ENCODE measurements at regions not wholly inside any gene's neighbourhood (a gene's known extent, or its start where the extent isn't known, plus 50 kb on each side); places are given as distances from the start of the nearest gene placed in this dataset.

DNA sequence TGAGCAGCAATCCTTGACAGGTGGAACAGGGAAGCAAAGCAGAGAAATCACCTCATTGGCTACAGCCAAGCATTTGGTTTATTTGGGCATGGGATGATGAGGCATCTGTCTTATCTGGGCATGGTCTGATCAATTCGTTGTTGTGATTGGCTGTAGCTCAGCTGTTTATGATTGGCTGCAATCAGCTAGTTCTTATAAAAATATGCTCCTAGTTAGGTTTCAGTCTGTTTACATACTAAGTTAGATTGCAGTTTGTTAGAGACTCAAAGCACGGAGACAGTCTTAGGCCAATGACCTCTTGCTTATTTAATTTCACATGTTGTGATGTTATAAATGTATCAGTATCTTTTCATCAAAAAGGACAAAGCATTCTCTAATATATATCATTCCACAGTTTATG is 312.0 kb downstream of the PDGFC start:
- DNase-seq (ENCODE audit: low spot score) = no peak
- no peak for ATAC-seq (ENCODE audit: insufficient number of reproducible peaks, low FRiP score, low read depth)
- Histone ChIP-seq H3K27ac (no peak overlapping the region), H3K36me3 (no peaks in the 10 kb centered on the region), H3K4me1 (ENCODE audit: control insufficient read depth in 1 of 2, low read depth in 2 of 2) (no peaks in the 10 kb centered on the region), H3K9me3 (no peaks in the 10 kb centered on the region), H3K4me3 (no peak overlapping the region), H3K27me3 (replicated peaks; ENCODE audit: insufficient read depth) (no peaks in the 10 kb centered on the region)
- TF ChIP-seq, protein P1, sequence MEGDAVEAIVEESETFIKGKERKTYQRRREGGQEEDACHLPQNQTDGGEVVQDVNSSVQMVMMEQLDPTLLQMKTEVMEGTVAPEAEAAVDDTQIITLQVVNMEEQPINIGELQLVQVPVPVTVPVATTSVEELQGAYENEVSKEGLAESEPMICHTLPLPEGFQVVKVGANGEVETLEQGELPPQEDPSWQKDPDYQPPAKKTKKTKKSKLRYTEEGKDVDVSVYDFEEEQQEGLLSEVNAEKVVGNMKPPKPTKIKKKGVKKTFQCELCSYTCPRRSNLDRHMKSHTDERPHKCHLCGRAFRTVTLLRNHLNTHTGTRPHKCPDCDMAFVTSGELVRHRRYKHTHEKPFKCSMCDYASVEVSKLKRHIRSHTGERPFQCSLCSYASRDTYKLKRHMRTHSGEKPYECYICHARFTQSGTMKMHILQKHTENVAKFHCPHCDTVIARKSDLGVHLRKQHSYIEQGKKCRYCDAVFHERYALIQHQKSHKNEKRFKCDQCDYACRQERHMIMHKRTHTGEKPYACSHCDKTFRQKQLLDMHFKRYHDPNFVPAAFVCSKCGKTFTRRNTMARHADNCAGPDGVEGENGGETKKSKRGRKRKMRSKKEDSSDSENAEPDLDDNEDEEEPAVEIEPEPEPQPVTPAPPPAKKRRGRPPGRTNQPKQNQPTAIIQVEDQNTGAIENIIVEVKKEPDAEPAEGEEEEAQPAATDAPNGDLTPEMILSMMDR (IDR thresholded peaks at IDR 0.05) = no peak

DNA sequence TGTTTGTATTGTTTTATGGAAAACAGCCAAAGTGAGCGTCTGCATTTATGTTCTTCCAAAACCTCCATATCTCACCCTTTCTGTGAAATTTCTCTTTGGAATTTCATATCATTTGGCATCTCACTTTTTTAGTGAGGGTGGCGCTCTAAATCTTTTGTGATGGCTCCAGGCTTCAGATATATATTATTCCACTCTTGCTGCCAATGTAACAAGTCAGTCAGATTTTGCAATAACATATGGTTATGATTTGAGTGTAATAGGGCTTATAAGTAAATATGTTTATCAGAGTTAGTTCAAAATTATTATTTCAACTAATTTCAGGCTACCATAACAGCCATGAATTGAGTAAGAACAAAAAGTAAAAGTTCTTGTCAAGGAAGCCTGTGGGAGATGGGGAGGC is 314.7 kb downstream of the PDGFC start:
- H3K4me3 ChIP-seq = no peak overlapping the region
- DNase-seq (ENCODE audit: low spot score) (no peak), ATAC-seq (ENCODE audit: insufficient number of reproducible peaks, low FRiP score, low read depth) (no peak)
- no peaks in the 10 kb centered on the region for H3K9me3 ChIP-seq
- H3K36me3 ChIP-seq = no peaks in the 10 kb centered on the region
- no peak overlapping the region for H3K27ac ChIP-seq
- H3K4me1 ChIP-seq (ENCODE audit: control insufficient read depth in 1 of 2, low read depth in 2 of 2) = no peaks in the 10 kb centered on the region
- no peaks in the 10 kb centered on the region for H3K27me3 ChIP-seq (replicated peaks; ENCODE audit: insufficient read depth)
- TF ChIP-seq, protein P1 (IDR thresholded peaks at IDR 0.05) = no peak

- no peaks in the 10 kb centered on the region for H3K36me3 ChIP-seq
- no peaks in the 10 kb centered on the region for H3K27me3 ChIP-seq (replicated peaks; ENCODE audit: insufficient read depth)
- H3K9me3 ChIP-seq = no peaks in the 10 kb centered on the region
- DNase-seq (ENCODE audit: low spot score) (no peak), ATAC-seq (ENCODE audit: insufficient number of reproducible peaks, low FRiP score, low read depth) (no peak)
- TF ChIP-seq, protein P1 (IDR thresholded peaks at IDR 0.05) = no peak
- no peak overlapping the region for H3K4me3 ChIP-seq
- no peak overlapping the region for H3K27ac ChIP-seq
- no peaks in the 10 kb centered on the region for H3K4me1 ChIP-seq (ENCODE audit: control insufficient read depth in 1 of 2, low read depth in 2 of 2)
Measured at GRCh38 chr4:156654410-156654809, 317.2 kb downstream of the PDGFC start.

DNA sequence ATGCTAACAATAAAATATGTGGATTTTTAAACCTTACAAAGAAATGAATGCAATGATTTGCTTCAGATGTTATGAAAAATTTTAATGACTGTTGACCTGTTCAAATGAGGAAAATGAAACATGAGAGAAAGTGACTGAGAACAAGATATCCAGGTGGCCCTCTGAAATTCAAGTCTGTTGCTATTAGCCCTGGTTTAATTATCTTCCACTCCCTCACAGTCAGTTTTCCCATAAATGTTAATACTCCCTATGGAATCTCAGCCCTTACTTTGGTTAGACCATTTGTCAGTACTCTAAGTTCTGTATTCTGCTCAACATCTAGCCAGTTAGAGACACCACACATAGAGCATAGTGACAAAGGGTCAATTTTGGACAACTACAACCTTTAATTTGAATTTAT is 327.8 kb downstream of the PDGFC start:
- DNase-seq (ENCODE audit: low spot score) = no peak
- Histone ChIP-seq H3K4me1 (ENCODE audit: control insufficient read depth in 1 of 2, low read depth in 2 of 2) (peaks cover 6 to 12% of the 10 kb centered on the region in 2 donors), H3K4me3 (no peak overlapping the region), H3K9me3 (no peaks in the 10 kb centered on the region), H3K27ac (no peak overlapping the region), H3K27me3 (replicated peaks; ENCODE audit: insufficient read depth) (no peaks in the 10 kb centered on the region), H3K36me3 (no peaks in the 10 kb centered on the region)
- no peak for ATAC-seq (ENCODE audit: insufficient number of reproducible peaks, low FRiP score, low read depth)
- TF ChIP-seq, protein P1 (IDR thresholded peaks at IDR 0.05) = no peak

DNA sequence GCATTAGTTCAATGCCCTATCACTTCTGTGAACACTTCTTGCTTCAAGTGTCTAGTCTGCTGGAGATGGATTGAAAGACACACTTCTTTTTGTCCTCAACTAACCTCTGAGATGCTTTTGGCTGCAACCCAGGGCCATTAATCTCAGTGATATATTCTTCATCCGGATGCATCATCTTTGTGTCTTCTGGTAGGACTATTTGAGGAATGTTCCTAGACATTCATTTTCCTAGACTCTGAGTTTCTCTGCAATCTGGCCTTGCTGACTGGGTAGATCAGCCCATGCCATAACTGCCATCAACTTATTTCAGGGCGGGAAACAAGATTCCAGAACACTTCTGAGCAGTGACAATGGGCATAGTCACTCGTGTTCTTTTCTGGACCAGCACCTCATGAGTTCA is 329.4 kb downstream of the PDGFC start:
- no peaks in the 10 kb centered on the region for H3K36me3 ChIP-seq
- no peaks in the 10 kb centered on the region for H3K27me3 ChIP-seq (replicated peaks; ENCODE audit: insufficient read depth)
- no peak overlapping the region for H3K27ac ChIP-seq
- peaks cover 11 to 29% of the 10 kb centered on the region in 2 donors for H3K4me1 ChIP-seq (ENCODE audit: control insufficient read depth in 1 of 2, low read depth in 2 of 2)
- no peaks in the 10 kb centered on the region for H3K9me3 ChIP-seq
- TF ChIP-seq, protein P1 (IDR thresholded peaks at IDR 0.05) = no peak
- DNase-seq (ENCODE audit: low spot score) = no peak
- no peak for ATAC-seq (ENCODE audit: insufficient number of reproducible peaks, low FRiP score, low read depth)
- H3K4me3 ChIP-seq = no peak overlapping the region

Measured in thoracic aorta (tissue), 2 donors.